Neural cell (in vitro differentiated cells): ENCODE measurements at regions not wholly inside any gene's neighbourhood (a gene's known extent, or its start where the extent isn't known, plus 50 kb on each side); places are given as distances from the start of the nearest gene placed in this dataset.

Source experiments
- H2AFZ ChIP-seq: fragments of 200-600, 300-800 bp; sonication (generic), shearing (Covaris generic); 2 replicates; pipeline ENCODE4 v1.6.0; 2014; ENCODE audit warnings: low read depth, mild to moderate bottlenecking, antibody characterized with exemption, low read length, moderate library complexity
- H3F3A ChIP-seq: fragments of 200-600 bp; shearing (Covaris generic); 2 replicates; pipeline ENCODE4 v1.6.1; 2016; ENCODE audit warnings: mild to moderate bottlenecking, moderate library complexity, mixed read lengths, antibody characterized with exemption, low read length; ENCODE audit not compliant: insufficient read depth, poor library complexity, severe bottlenecking
- H3K27ac ChIP-seq: fragments of 200-600, 300-800 bp; sonication (generic), shearing (Covaris generic); 2 replicates; pipeline ENCODE4 v1.5.1; 2014; ENCODE audit warnings: mild to moderate bottlenecking, low read length, moderate library complexity
- H3K27me3 ChIP-seq: fragments of 300-800, 200-600 bp; sonication (generic), shearing (Covaris generic); 2 replicates; pipeline ENCODE4 v1.6.0; 2014; ENCODE audit warnings: mild to moderate bottlenecking, low read depth, low read length, moderate library complexity; ENCODE audit not compliant: insufficient read depth
- H3K36me3 ChIP-seq: fragments of 300-800, 200-600 bp; sonication (generic), shearing (Covaris generic); 2 replicates; pipeline ENCODE4 v1.5.1; 2014; ENCODE audit warnings: mild to moderate bottlenecking, antibody characterized with exemption, low read length, moderate library complexity; ENCODE audit not compliant: insufficient read depth
- H3K4me2 ChIP-seq: fragments of 300-800, 200-600 bp; sonication (generic), shearing (Covaris generic); 2 replicates; pipeline ENCODE4 v1.6.0; 2014; ENCODE audit warnings: mild to moderate bottlenecking, low read length
- H3K4me3 ChIP-seq: fragments of 300-800, 200-600 bp; sonication (generic), shearing (Covaris generic); 2 replicates; pipeline ENCODE4 v1.5.1; 2014; ENCODE audit warnings: mild to moderate bottlenecking, low read length, moderate library complexity
- H3K79me2 ChIP-seq: fragments of 200-600 bp; shearing (Covaris generic); replicated peaks from 2 replicates; pipeline ENCODE4 v1.6.0; 2014; ENCODE audit warnings: mild to moderate bottlenecking, low read length, moderate library complexity; ENCODE audit not compliant: insufficient read depth
- H3K9ac ChIP-seq: fragments of 300-800, 200-600 bp; sonication (generic), shearing (Covaris generic); 2 replicates; pipeline ENCODE4 v1.6.1; 2016; ENCODE audit warnings: mild to moderate bottlenecking, low read length, mixed read lengths
- H3K9me2 ChIP-seq: fragments of 200-600 bp; shearing (Covaris generic); 2 replicates; pipeline ENCODE4 v1.6.1; 2016; ENCODE audit warnings: mild to moderate bottlenecking, low read length, mixed read lengths; ENCODE audit not compliant: insufficient read depth
- H3K9me3 ChIP-seq: fragments of 200-600, 300-800 bp; sonication (generic), shearing (Covaris generic); 2 replicates; pipeline ENCODE4 v1.6.1; 2016; ENCODE audit warnings: mild to moderate bottlenecking, mixed run types, low read length, moderate library complexity, mixed read lengths
- H4K20me1 ChIP-seq: fragments of 200-600 bp; shearing (Covaris generic); 2 replicates; pipeline ENCODE4 v1.6.1; 2016; ENCODE audit warnings: mild to moderate bottlenecking, mixed run types; ENCODE audit not compliant: insufficient read depth
- CTCF ChIP-seq: fragments of 450-650 bp; IDR thresholded peaks from 2 replicates; pipeline ENCODE4 v1.5.1; 2014; ENCODE audit warnings: antibody characterized with exemption, mild to moderate bottlenecking, moderate library complexity; ENCODE audit not compliant: poor library complexity, severe bottlenecking
- EP300 ChIP-seq: fragments of 450-650 bp; conservative IDR thresholded peaks from 2 replicates; pipeline ENCODE4 v1.6.1; 2014; ENCODE audit warnings: antibody characterized with exemption, mild to moderate bottlenecking, moderate library complexity; ENCODE audit not compliant: poor library complexity, severe bottlenecking
- EZH2 ChIP-seq: fragments of 200-600, 300-800 bp; shearing (Covaris generic), sonication (generic); IDR thresholded peaks from 2 replicates; pipeline ENCODE4 v1.6.1; 2014; ENCODE audit warnings: antibody characterized with exemption, low read length, borderline replicate concordance, mild to moderate bottlenecking; ENCODE audit not compliant: insufficient read depth, poor library complexity, severe bottlenecking
- MXI1 ChIP-seq: fragments of 450-650 bp; conservative IDR thresholded peaks from 2 replicates; pipeline ENCODE4 v1.6.1; 2014; ENCODE audit warnings: antibody characterized with exemption, mild to moderate bottlenecking; ENCODE audit not compliant: poor library complexity, severe bottlenecking
- POLR2AphosphoS5 ChIP-seq: IDR thresholded peaks from 2 replicates; pipeline ENCODE4 v1.6.1; 2012
- RAD21 ChIP-seq: fragments of 450-650 bp; conservative IDR thresholded peaks from 2 replicates; pipeline ENCODE4 v1.6.1; 2014; ENCODE audit warnings: antibody characterized with exemption, mild to moderate bottlenecking, moderate library complexity
- SMC3 ChIP-seq: fragments of 450-650 bp; conservative IDR thresholded peaks from 2 replicates; pipeline ENCODE4 v1.6.1; 2014; ENCODE audit warnings: antibody characterized with exemption, mild to moderate bottlenecking, moderate library complexity; ENCODE audit not compliant: poor library complexity
- TAF1 ChIP-seq: IDR thresholded peaks from 2 replicates; pipeline ENCODE4 v1.6.1; 2012; ENCODE audit warnings: low read depth
- TF ChIP-seq, protein P1 (sequence below): IDR thresholded peaks from 2 replicates; pipeline ENCODE4 v1.6.1; 2012; ENCODE audit warnings: borderline replicate concordance

DNA sequence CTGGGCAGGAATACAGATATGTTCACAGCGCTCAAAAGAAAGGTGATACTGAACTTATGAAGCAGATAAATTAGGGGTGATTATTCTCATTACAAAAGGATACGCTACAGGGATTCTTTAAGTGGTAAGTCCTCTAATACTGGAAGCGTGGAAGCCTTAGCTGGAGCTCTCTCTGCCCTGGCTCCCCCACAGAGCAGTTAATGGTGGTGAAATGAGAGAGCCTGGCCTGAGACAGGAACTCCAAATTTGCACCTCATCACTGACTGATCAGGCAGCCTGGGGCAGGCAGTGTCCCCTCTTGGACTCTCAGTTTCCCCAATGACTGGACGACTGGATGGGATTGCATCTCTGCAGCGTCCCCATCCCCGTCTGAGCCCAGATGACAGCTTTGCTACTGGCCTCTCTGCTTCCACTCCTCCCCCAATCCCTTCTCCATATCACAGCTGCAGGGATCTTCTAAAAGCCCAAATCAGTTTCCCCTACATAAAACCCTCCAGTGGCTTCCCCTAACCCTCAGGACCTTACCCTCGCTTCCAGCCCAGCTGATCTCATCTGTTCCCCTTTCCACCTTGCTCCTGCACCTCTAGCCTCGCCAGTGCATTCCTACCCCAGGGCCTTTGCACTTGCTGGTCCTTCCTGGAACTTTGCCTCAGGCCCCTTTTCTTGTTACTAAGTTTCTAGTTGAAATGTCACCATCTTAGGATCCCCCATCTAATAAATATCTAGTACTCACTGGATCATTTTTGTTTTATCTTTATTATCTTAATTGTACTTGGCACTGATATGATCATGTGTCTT is 171.7 kb upstream of the LHX5 start:
- Histone ChIP-seq H3K9me2 (no peaks in the 10 kb centered on the region), H4K20me1 (no peaks in the 10 kb centered on the region), H3K27me3 (no peaks in the 10 kb centered on the region)

DNA sequence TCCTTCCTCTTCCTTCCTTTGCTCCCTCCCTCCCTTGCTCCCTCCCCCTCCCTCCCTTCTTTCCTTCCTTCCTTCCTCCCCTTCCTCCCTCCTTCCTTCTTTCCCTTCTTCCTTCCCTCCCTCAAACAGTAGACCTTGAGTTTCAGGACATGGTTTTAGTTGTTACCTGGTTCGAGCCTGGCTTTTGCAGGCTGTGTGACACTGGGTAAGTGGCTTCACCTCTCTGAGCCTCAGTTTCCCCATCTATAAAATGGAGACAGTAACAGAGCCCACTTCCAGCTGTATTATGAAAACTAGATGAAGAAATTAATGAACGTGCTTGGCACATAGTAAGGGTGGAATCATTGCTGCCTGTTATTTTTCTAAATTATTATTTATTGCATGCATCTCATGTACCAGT is 171.0 kb upstream of the LHX5 start:
- Histone ChIP-seq H3K4me2 (no peak overlapping the region), H3K27me3 (no peaks in the 10 kb centered on the region), H3K27ac (no peak overlapping the region), H3K4me3 (no peak overlapping the region), H3K9me3 (no peaks in the 10 kb centered on the region), H3F3A (no peaks in the 10 kb centered on the region), H3K79me2 (no peaks in the 10 kb centered on the region), H4K20me1 (no peaks in the 10 kb centered on the region), H3K9me2 (no peaks in the 10 kb centered on the region), H2AFZ (no peak overlapping the region), H3K9ac (no peak overlapping the region), H3K36me3 (no peaks in the 10 kb centered on the region)
- TF ChIP-seq RAD21 = no peak
- no peak for TF ChIP-seq POLR2AphosphoS5
- TF ChIP-seq EP300 = no peak
- TF ChIP-seq SMC3 = no peak
- TF ChIP-seq, protein P1, sequence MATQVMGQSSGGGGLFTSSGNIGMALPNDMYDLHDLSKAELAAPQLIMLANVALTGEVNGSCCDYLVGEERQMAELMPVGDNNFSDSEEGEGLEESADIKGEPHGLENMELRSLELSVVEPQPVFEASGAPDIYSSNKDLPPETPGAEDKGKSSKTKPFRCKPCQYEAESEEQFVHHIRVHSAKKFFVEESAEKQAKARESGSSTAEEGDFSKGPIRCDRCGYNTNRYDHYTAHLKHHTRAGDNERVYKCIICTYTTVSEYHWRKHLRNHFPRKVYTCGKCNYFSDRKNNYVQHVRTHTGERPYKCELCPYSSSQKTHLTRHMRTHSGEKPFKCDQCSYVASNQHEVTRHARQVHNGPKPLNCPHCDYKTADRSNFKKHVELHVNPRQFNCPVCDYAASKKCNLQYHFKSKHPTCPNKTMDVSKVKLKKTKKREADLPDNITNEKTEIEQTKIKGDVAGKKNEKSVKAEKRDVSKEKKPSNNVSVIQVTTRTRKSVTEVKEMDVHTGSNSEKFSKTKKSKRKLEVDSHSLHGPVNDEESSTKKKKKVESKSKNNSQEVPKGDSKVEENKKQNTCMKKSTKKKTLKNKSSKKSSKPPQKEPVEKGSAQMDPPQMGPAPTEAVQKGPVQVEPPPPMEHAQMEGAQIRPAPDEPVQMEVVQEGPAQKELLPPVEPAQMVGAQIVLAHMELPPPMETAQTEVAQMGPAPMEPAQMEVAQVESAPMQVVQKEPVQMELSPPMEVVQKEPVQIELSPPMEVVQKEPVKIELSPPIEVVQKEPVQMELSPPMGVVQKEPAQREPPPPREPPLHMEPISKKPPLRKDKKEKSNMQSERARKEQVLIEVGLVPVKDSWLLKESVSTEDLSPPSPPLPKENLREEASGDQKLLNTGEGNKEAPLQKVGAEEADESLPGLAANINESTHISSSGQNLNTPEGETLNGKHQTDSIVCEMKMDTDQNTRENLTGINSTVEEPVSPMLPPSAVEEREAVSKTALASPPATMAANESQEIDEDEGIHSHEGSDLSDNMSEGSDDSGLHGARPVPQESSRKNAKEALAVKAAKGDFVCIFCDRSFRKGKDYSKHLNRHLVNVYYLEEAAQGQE = no peak
- no peak for TF ChIP-seq EZH2
- TF ChIP-seq TAF1 = no peak
- no peak for TF ChIP-seq CTCF

More for the DNA sequence above, 171.7 kb upstream of the LHX5 start:
- H3K36me3 ChIP-seq = no peaks in the 10 kb centered on the region
- no peak overlapping the region for H3K4me3 ChIP-seq
- H3K4me2 ChIP-seq = no peak overlapping the region
- no peak overlapping the region for H3K9ac ChIP-seq
- H2AFZ ChIP-seq = no peak overlapping the region
- H3K9me3 ChIP-seq = no peaks in the 10 kb centered on the region
- no peaks in the 10 kb centered on the region for H3F3A ChIP-seq
- TF ChIP-seq, protein P1 = no peak
- TF ChIP-seq MXI1 = no peak
- no peak for TF ChIP-seq EZH2
- TF ChIP-seq POLR2AphosphoS5 = no peak
- TF ChIP-seq EP300 = no peak
- TF ChIP-seq CTCF = no peak
- no peak for TF ChIP-seq RAD21
- no peak for TF ChIP-seq SMC3
- no peak for TF ChIP-seq TAF1
- H3K27ac ChIP-seq = no peak overlapping the region
- no peaks in the 10 kb centered on the region for H3K79me2 ChIP-seq
